Left lung (tissue), 4 donors: ENCODE measurements at regions not wholly inside any gene's neighbourhood (a gene's known extent, or its start where the extent isn't known, plus 50 kb on each side); places are given as distances from the start of the nearest gene placed in this dataset.

Experiments
- ATAC-seq: fragments of 200-7000 bp; cut with Tn5 transposase; one replicate; pipeline ENCODE4 v1.9.1; 2020; ENCODE audit warnings: moderate library complexity
- DNase-seq, 4 donors: peaks; one replicate each; pipeline ENCODE4 v3.0.0-alpha.2; 2013 to 2020
- H3K27ac ChIP-seq, 2 donors: fragments of 200-600 bp; sonication (generic) in 1 of 2; one replicate each; pipeline versions ENCODE4 v1.5.0 to v1.8.0; 2020 to 2021
- H3K27me3 ChIP-seq, 2 donors: fragments of 200-600 bp; sonication (generic) in 1 of 2; one replicate each; pipeline versions ENCODE4 v1.5.0 to v1.8.0; 2020 to 2021
- H3K36me3 ChIP-seq, 2 donors: fragments of 200-600 bp; sonication (generic) in 1 of 2; one replicate each; pipeline versions ENCODE4 v1.5.0 to v1.8.0; 2020 to 2021
- H3K4me1 ChIP-seq, 2 donors: fragments of 200-600 bp; one replicate each; pipeline ENCODE4 v1.8.0; 2021
- H3K4me3 ChIP-seq, 2 donors: fragments of 200-600 bp; sonication (generic) in 1 of 2; one replicate each; pipeline versions ENCODE4 v1.5.0 to v1.8.0; 2020 to 2021; ENCODE audit warnings: mild to moderate bottlenecking in 1 of 2
- H3K9me3 ChIP-seq, 2 donors: fragments of 200-600 bp; sonication (generic) in 1 of 2; one replicate each; pipeline versions ENCODE4 v1.5.0 to v1.8.0; 2020 to 2021
- intact Hi-C, 2 donors: fragments of 100-400 bp; cut with DNase I; formaldehyde crosslinking; loops; one replicate each; pipeline versions ENCODE4 v1.11.2 to v1.14.2; 2022
- TF ChIP-seq, protein P1 (sequence below), 2 donors: fragments of 200-600 bp; sonication (generic) in 1 of 2; IDR thresholded peaks; one replicate each; pipeline versions ENCODE4 v1.5.0 to v1.8.0; 2021; ENCODE audit warnings: antibody characterized with exemption in 2 of 2
- donor health status: DM: no; HTN: yes; CAD: no.
- donor health status: DM: no; HTN: no; CAD: no.

DNA sequence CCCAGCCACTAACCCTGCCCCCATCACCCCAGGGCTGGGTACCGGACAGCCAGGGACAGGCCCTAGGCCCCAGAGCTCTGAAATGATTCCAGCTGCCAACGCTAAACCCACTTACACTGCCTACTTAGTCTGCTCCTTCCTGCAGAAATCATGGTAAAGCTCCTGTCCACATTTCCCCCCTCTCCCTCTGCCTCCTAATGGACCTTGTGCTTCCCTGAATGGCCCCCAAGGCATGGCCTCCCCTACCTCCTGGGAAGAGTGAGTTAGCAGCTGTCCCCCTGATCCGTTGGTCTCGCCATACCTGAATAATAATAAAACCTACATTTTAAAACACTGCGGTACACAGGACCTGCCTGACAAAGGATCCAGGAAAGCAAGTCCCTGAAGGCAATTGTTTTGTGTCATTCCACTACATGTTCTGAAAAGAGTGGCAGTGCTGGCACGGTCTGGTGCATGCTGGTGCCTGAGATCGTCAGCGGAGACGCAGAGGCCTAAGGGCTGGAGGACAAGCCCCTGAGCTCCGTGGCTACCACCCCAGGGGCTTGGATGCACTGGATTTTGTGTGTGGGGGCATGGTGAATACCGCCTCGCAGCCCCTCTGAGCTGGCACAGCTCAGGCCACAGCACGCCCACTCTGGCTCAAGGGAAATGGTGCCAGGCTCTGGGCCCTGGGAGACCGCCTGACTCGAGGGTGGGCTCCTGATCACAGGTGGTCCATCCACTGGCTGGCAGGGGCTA is 186.3 kb downstream of the CTTN start:
- Histone ChIP-seq H3K4me1 (no peaks in the 10 kb centered on the region), H3K9me3 (no peaks in the 10 kb centered on the region), H3K36me3 (no peaks in the 10 kb centered on the region), H3K27ac (no peak overlapping the region), H3K4me3 (no peak overlapping the region), H3K27me3 (no peaks in the 10 kb centered on the region)
- DNase-seq = peak in 1 of 4 donors; percentile 25
- ATAC-seq = no peak
- TF ChIP-seq, protein P1, sequence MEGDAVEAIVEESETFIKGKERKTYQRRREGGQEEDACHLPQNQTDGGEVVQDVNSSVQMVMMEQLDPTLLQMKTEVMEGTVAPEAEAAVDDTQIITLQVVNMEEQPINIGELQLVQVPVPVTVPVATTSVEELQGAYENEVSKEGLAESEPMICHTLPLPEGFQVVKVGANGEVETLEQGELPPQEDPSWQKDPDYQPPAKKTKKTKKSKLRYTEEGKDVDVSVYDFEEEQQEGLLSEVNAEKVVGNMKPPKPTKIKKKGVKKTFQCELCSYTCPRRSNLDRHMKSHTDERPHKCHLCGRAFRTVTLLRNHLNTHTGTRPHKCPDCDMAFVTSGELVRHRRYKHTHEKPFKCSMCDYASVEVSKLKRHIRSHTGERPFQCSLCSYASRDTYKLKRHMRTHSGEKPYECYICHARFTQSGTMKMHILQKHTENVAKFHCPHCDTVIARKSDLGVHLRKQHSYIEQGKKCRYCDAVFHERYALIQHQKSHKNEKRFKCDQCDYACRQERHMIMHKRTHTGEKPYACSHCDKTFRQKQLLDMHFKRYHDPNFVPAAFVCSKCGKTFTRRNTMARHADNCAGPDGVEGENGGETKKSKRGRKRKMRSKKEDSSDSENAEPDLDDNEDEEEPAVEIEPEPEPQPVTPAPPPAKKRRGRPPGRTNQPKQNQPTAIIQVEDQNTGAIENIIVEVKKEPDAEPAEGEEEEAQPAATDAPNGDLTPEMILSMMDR (IDR thresholded peaks at IDR 0.05) = no peak
- intact Hi-C loops = no loop called here

DNA sequence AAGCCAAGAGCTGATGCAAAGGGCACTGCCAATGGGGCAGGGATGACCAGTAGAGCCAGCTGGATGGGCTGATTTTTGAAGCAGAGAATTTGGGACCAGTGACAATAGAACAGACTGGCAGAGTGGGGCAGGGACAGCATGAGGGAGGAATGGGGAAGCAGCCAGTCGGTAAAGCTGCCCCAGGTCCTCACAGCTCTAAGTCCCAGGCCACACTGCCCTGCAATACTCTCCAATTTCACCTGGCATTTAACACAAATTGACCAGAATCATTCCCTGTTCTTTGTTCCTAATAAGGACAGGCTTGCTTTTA is 186.9 kb downstream of the CTTN start:
- Histone ChIP-seq H3K27ac (no peak overlapping the region), H3K9me3 (no peaks in the 10 kb centered on the region), H3K27me3 (no peaks in the 10 kb centered on the region), H3K4me3 (no peak overlapping the region), H3K36me3 (no peaks in the 10 kb centered on the region), H3K4me1 (no peaks in the 10 kb centered on the region)
- TF ChIP-seq, protein P1 (IDR thresholded peaks at IDR 0.05) = no peak
- intact Hi-C loops = no loop called here
- ATAC-seq = no peak
- no peak for DNase-seq

DNA sequence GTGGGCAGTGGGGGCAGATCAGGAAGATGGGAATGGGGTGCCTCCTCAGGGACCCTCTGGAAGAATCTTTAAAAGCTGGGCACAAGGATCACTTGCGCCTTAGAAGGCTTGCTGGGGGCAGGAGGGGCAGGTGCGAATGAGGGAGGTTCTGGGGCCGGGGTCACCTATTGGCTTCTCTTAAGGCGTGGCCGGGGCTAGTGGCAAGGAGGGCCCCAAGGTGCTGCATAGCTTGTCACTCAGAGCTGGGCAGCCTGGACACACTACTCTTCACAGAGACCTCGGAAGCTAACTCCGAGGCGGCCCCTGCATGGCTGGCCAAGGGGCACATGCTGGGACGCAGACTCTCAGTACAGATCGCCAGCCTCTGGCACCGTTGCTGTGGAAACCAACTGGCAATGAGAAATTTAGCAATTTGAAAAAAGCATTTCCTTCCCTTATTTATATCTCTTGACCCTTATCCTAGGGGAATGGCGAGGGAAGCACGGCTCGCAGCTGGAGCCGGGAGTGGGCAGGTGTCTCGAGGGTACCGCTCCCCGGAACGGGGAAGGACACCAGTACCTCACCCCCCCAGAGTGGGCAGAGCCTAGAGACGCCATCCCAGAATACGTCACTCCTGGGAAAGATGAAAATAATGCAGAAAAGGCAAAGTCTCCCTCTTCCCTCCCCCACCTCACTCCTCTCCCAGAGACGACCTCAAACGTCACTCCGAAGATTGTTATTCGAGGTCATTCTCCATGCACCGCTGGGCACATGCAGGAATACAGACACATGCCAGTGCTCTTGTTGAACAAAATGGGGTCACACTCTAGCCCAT is 188.1 kb downstream of the CTTN start:
- H3K4me1 ChIP-seq = no peaks in the 10 kb centered on the region
- no peak for ATAC-seq
- H3K27ac ChIP-seq = no peak overlapping the region
- H3K4me3 ChIP-seq = no peak overlapping the region
- no peaks in the 10 kb centered on the region for H3K27me3 ChIP-seq
- intact Hi-C loops = no loop called here
- H3K36me3 ChIP-seq = no peaks in the 10 kb centered on the region
- TF ChIP-seq, protein P1 (IDR thresholded peaks at IDR 0.05) = no peak
- peak in 2 of 4 donors; percentile 17 to 53 for DNase-seq
- no peaks in the 10 kb centered on the region for H3K9me3 ChIP-seq

DNA sequence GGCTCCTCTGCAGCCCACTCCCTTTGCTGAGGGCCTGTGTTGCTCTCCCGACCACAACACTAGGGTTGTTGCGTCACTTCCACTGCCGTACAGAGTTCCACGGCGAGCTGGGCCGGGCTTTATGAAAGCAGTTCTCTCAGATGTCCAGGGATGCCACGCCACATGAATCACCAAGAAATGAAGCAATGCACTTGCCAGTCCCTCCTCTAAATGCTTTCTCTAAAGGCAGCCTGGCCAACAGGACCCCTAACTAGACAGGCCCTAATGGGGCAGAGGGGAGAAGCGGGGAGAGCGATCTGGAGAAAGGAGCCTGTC is 188.7 kb downstream of the CTTN start:
- intact Hi-C loops = no loop called here
- ATAC-seq (no peak), DNase-seq (peak in 1 of 4 donors; percentile 28)
- H3K9me3 ChIP-seq = no peaks in the 10 kb centered on the region
- H3K4me1 ChIP-seq = no peaks in the 10 kb centered on the region
- TF ChIP-seq, protein P1 (IDR thresholded peaks at IDR 0.05) = no peak
- H3K4me3 ChIP-seq = no peak overlapping the region
- H3K27ac ChIP-seq = no peak overlapping the region
- H3K36me3 ChIP-seq = no peaks in the 10 kb centered on the region
- no peaks in the 10 kb centered on the region for H3K27me3 ChIP-seq

DNA sequence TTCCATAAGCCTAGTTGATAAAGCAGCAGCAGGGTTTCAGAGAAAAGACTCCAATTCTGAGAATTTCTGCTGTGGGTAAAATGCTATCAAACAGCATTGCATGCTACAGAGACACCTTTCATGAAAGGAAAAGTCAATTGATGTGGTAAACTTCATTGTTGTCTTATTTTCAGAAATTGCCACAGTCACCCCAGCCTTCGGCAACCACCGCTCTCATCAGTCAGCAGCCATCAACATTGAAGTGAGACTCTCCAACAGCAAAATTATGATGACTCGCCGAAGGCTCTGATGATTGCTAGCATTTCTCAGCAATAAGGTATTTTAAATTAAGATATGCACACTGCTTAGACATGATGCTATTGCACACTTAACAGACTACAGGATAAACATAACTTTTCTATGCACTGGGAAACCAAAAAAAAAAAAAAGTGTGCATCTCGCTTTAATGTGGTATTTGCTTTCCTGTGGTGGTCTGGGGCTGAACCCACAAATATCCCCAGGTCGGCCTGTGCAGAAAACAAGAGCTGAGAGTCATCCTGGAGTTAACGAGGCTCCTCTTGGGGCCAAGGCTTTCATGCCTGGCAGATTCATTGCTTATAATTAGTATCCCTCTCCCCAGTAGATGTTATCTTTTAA is 192.1 kb downstream of the CTTN start:
- no peaks in the 10 kb centered on the region for H3K27me3 ChIP-seq
- no peaks in the 10 kb centered on the region for H3K4me1 ChIP-seq
- H3K36me3 ChIP-seq = no peaks in the 10 kb centered on the region
- TF ChIP-seq, protein P1 (IDR thresholded peaks at IDR 0.05) = no peak
- DNase-seq (no peak), ATAC-seq (no peak)
- intact Hi-C loops = no loop called here
- no peak overlapping the region for H3K4me3 ChIP-seq
- no peaks in the 10 kb centered on the region for H3K9me3 ChIP-seq
- H3K27ac ChIP-seq = no peak overlapping the region
